Heart left ventricle (tissue), 16 donors: ENCODE measurements at regions not wholly inside any gene's neighbourhood (a gene's known extent, or its start where the extent isn't known, plus 50 kb on each side); places are given as distances from the start of the nearest gene placed in this dataset.
"Not testable (repeated sequence)": the region's sequence is repeated elsewhere in the genome, so short reads cannot be mapped to it uniquely, and the experiment has no call there.

Experiments
- ATAC-seq, 4 donors: fragments of 200-7000 bp; cut with Tn5 transposase; one replicate each; pipeline ENCODE4 v1.9.1; 2020 to 2022; ENCODE audit warnings: moderate library complexity in 4 of 4, mild to moderate bottlenecking in 3 of 4, moderate number of reproducible peaks in 1 of 4
- DNase-seq, 5 donors: peaks; one replicate each; pipeline ENCODE4 v3.0.0-alpha.2; 2020
- H3K27ac ChIP-seq, 12 donors: fragments of 200-600 bp; sonication (generic) in 4 of 12; one replicate each; pipeline versions ENCODE4 v1.5.0 to v1.8.0; 2016 to 2022; ENCODE audit warnings: mild to moderate bottlenecking in 2 of 12
- H3K27me3 ChIP-seq, 9 donors: fragments of 200-600 bp; sonication (generic) in 2 of 9; one replicate each; pipeline versions ENCODE4 v1.5.1 to v1.8.0; 2016 to 2022; ENCODE audit warnings: mild to moderate bottlenecking in 3 of 9
- H3K36me3 ChIP-seq, 9 donors: fragments of 200-600 bp; sonication (generic) in 2 of 9; one replicate each; pipeline versions ENCODE4 v1.5.0 to v1.8.0; 2018 to 2022; ENCODE audit warnings: mild to moderate bottlenecking in 2 of 9
- H3K4me1 ChIP-seq, 12 donors: fragments of 200-600 bp; sonication (generic) in 4 of 12; one replicate each; pipeline versions ENCODE4 v1.5.0 to v1.8.0; 2016 to 2022; ENCODE audit warnings: mild to moderate bottlenecking in 3 of 12
- H3K4me3 ChIP-seq, 12 donors: fragments of 200-600 bp; sonication (generic) in 4 of 12; one replicate each; pipeline versions ENCODE4 v1.5.0 to v1.8.0; 2017 to 2022; ENCODE audit warnings: mild to moderate bottlenecking in 9 of 12, moderate library complexity in 4 of 12
- H3K9me3 ChIP-seq, 12 donors: fragments of 200-600 bp; sonication (generic) in 4 of 12; one replicate each; pipeline versions ENCODE4 v1.5.0 to v1.8.0; 2016 to 2022; ENCODE audit warnings: mild to moderate bottlenecking in 1 of 12
- CTCF ChIP-seq, 12 donors: fragments of 200-600 bp; sonication (generic) in 4 of 12; IDR thresholded peaks; one replicate each; pipeline versions ENCODE4 v1.5.0 to v1.8.0; 2018 to 2022; ENCODE audit warnings: antibody characterized with exemption in 12 of 12, mild to moderate bottlenecking in 5 of 12
- POLR2A ChIP-seq, 2 donors: fragments of 450-650 bp; IDR thresholded peaks; one replicate each; pipeline ENCODE4 v1.6.1; 2017; ENCODE audit warnings: antibody characterized with exemption in 2 of 2, mild to moderate bottlenecking in 2 of 2, moderate library complexity in 2 of 2
- WGBS, 4 donors: extraction: QIAGEN DNeasy Blood & Tissue Kit in 2 of 4; methylation state at CpG; one replicate each; pipeline versions ENCODE4 v1.1.5 to v1.1.7; 2013 to 2018; 5-methylcytosine and 5-hydroxymethylcytosine counted together
- intact Hi-C, 10 donors: fragments of 100-400 bp; cut with DNase I; formaldehyde crosslinking; loops; one replicate each; pipeline versions ENCODE4 v1.11.1 to v1.14.2; 2022
- donor health status: ischemic (EF 13 %, LVEDD 7.1; RV severe dilation, severe dysfunction).
- donor health status: healthy with polysubstance abuse.
- donor health status: DM: no; HTN: yes; CAD: no.
- donor health status: DM: no; HTN: no; CAD: no.
- donor health status: ischemic (EF 25% LVEDD 6.9; RV normal size, moderate dysfunction).
- donor health status: ischemic (EF 25% LVEDD 5.7; RV mildly dilated, moderate dysfunction).
- donor health status: healthy.
- donor health status: DM: yes; HTN: yes; CAD: no.
- donor health status: ischemic (EF 35%, LVEDD 5.7; RV mildly dilated, moderate dysfunction).
- donor health status: nonischemic (EF 11% LVEDD 7.7; RV severe dilation, severe dysfunction).
- donor health status: DM: yes; HTN: yes; CAD: no.
- donor health status: PGD.
- donor health status: ischemic (EF 29% LVEDD 5.4; RV normal size, mild dysfunction).
- donor health status: nonischemic (EF 23%, LVEDD 6.1; RV moderate dilation, normal function).

- intact Hi-C loops = no loop called here
- no peak for DNase-seq
- 89 to 91% (median 90%) methylated on average over 6 of the region's 6 CpGs for WGBS, 4 donors
These were observed 51.4 kb downstream of the SLC41A2 start for GRCh38 chr12:104906695-104907094.

GRCh38 chr12:104905446-104905845, 52.6 kb downstream of the SLC41A2 start:
- H3K4me3 ChIP-seq, H3K27me3 ChIP-seq, intact Hi-C loops, DNase-seq, H3K9me3 ChIP-seq, ATAC-seq, H3K27ac ChIP-seq, H3K36me3 ChIP-seq, H3K4me1 ChIP-seq: not testable (repeated sequence)
- 87 to 97% (median 94%) methylated on average over 3 to 24 of the region's 24 CpGs for WGBS, 4 donors

More at GRCh38 chr12:104906695-104907094, 51.4 kb downstream of the SLC41A2 start:
- Histone ChIP-seq H3K27ac (no peak overlapping the region), H3K4me3 (no peak overlapping the region), H3K27me3 (no peaks in the 10 kb centered on the region), H3K36me3 (no peaks in the 10 kb centered on the region), H3K4me1 (peaks cover 0 to 5% (median 0%) of the 10 kb centered on the region in 12 donors), H3K9me3 (no peaks in the 10 kb centered on the region)
- ATAC-seq = no peak
- TF ChIP-seq CTCF (IDR thresholded peaks at IDR 0.05) = no peak
- TF ChIP-seq POLR2A (IDR thresholded peaks at IDR 0.05) = no peak

GRCh38 chr12:104903648-104904423, 54.3 kb downstream of the SLC41A2 start:
- Histone ChIP-seq H3K9me3 (peaks cover 0 to 12% (median 3%) of the 10 kb centered on the region in 12 donors), H3K27ac (peak overlapping the region in 1 of 12 donors; percentile 15), H3K36me3 (no peaks in the 10 kb centered on the region), H3K27me3 (no peaks in the 10 kb centered on the region), H3K4me1 (peaks cover 0 to 4% (median 0%) of the 10 kb centered on the region in 12 donors), H3K4me3 (no peak overlapping the region)
- 70 to 77% (median 72%) methylated on average over 5 of the region's 5 CpGs for WGBS, 4 donors
- DNase-seq = no peak
- no peak for TF ChIP-seq CTCF (IDR thresholded peaks at IDR 0.05)
- no peak for TF ChIP-seq POLR2A (IDR thresholded peaks at IDR 0.05)
- intact Hi-C loops = no loop called here
- ATAC-seq = no peak

GRCh38 chr12:104902125-104902524, 56.0 kb downstream of the SLC41A2 start:
- Histone ChIP-seq H3K4me3 (no peak overlapping the region), H3K27me3 (no peaks in the 10 kb centered on the region), H3K9me3 (peaks cover 0 to 14% (median 3%) of the 10 kb centered on the region in 12 donors), H3K4me1 (peaks cover 0 to 4% (median 0%) of the 10 kb centered on the region in 12 donors), H3K27ac (no peak overlapping the region), H3K36me3 (no peaks in the 10 kb centered on the region)
- DNase-seq = no peak
- intact Hi-C loops = no loop called here
- no peak for ATAC-seq
- TF ChIP-seq CTCF (IDR thresholded peaks at IDR 0.05) (no peak), POLR2A (IDR thresholded peaks at IDR 0.05) (no peak)
